CD4-positive, alpha-beta T cell (primary cell): ENCODE measurements at regions not wholly inside any gene's neighbourhood (a gene's known extent, or its start where the extent isn't known, plus 50 kb on each side); places are given as distances from the start of the nearest gene placed in this dataset.

Experiments
- ATAC-seq: fragments of 200-7000 bp; cut with Tn5 transposase; one replicate; pipeline ENCODE4 v1.10.0; 2022; ENCODE audit warnings: mild to moderate bottlenecking; ENCODE audit not compliant: poor library complexity
- CTCF ChIA-PET: fragments of 350-600 bp; sonication (Branson Sonifier 250); formaldehyde crosslinking; loops from one replicate; lab custom pipeline; 2021; ENCODE audit warnings: antibody characterized with exemption, inconsistent platforms; lab: Charles Lee
- POLR2A ChIA-PET: fragments of 350-600 bp; sonication (Branson Sonifier 250); formaldehyde crosslinking; loops from one replicate; lab custom pipeline; 2021; ENCODE audit warnings: antibody characterized with exemption, inconsistent platforms; lab: Charles Lee
- DNase-seq, 14 experiments: peaks; one replicate each; pipeline ENCODE4 v3.0.0-alpha.2; 2013 to 2020; ENCODE audit warnings: mixed read lengths in 2 of 14
- H3K27ac ChIP-seq, 2 donors: one replicate each; pipeline versions ENCODE4 v1.5.1 to v1.7.0; 2013; ENCODE audit warnings: low read length in 2 of 2, low read depth in 1 of 2, mild to moderate bottlenecking in 1 of 2
- H3K27me3 ChIP-seq, 2 experiments: 1 replicate in 1 of 2; 2 replicates in 1 of 2; pipeline versions ENCODE4 v1.6.1 to v1.7.0; 2013; ENCODE audit warnings: low read length in 2 of 2, control low read depth in 1 of 2, mild to moderate bottlenecking in 1 of 2, moderate library complexity in 1 of 2; ENCODE audit not compliant: insufficient read depth in 2 of 2, control insufficient read depth in 1 of 2
- H3K36me3 ChIP-seq: one replicate; pipeline ENCODE4 v1.6.1; 2013; ENCODE audit warnings: low read length, control low read depth; ENCODE audit not compliant: insufficient read depth
- H3K4me1 ChIP-seq: one replicate; pipeline ENCODE4 v1.6.1; 2013; ENCODE audit warnings: low read length, control low read depth; ENCODE audit not compliant: insufficient read depth
- H3K4me3 ChIP-seq: one replicate; pipeline ENCODE4 v1.5.1; 2013; ENCODE audit warnings: mild to moderate bottlenecking, low read length, moderate library complexity
- H3K9me3 ChIP-seq, 2 experiments: 1 replicate in 1 of 2; 2 replicates in 1 of 2; pipeline versions ENCODE4 v1.6.1 to v1.7.0; 2013; ENCODE audit warnings: low read length in 2 of 2, mild to moderate bottlenecking in 2 of 2, control low read depth in 1 of 2, moderate library complexity in 1 of 2; ENCODE audit not compliant: control insufficient read depth in 1 of 2, insufficient read depth in 1 of 2
- H3K27ac Mint-ChIP-seq: one replicate; pipeline ENCODE4 v1.8.0; 2020; ENCODE audit warnings: mixed read lengths
- H3K27me3 Mint-ChIP-seq: one replicate; pipeline ENCODE4 v1.8.0; 2021; ENCODE audit warnings: mixed read lengths
- H3K36me3 Mint-ChIP-seq: one replicate; pipeline ENCODE4 v1.8.0; 2021; ENCODE audit warnings: low read depth, mixed read lengths
- H3K4me1 Mint-ChIP-seq: one replicate; pipeline ENCODE4 v1.8.0; 2021; ENCODE audit warnings: low read depth, mixed read lengths
- H3K4me3 Mint-ChIP-seq: one replicate; pipeline ENCODE4 v1.8.0; 2020; ENCODE audit warnings: mild to moderate bottlenecking, mixed read lengths
- H3K9me3 Mint-ChIP-seq: one replicate; pipeline ENCODE4 v1.8.0; 2020; ENCODE audit warnings: mixed read lengths
- intact Hi-C, 2 experiments: fragments of 100-400 bp; cut with DNase I in 1 of 2; cut with micrococcal nuclease in 1 of 2; formaldehyde crosslinking; loops; one replicate each; pipeline versions ENCODE4 v1.15.1 to v1.9.0; 2023 to 2025; cut with DNase I, micrococcal nuclease
- TF ChIP-seq, protein P1 (sequence below): fragments of 200-600 bp; IDR thresholded peaks from one replicate; pipeline ENCODE4 v1.8.0; 2022; ENCODE audit warnings: antibody characterized with exemption, mild to moderate bottlenecking

DNA sequence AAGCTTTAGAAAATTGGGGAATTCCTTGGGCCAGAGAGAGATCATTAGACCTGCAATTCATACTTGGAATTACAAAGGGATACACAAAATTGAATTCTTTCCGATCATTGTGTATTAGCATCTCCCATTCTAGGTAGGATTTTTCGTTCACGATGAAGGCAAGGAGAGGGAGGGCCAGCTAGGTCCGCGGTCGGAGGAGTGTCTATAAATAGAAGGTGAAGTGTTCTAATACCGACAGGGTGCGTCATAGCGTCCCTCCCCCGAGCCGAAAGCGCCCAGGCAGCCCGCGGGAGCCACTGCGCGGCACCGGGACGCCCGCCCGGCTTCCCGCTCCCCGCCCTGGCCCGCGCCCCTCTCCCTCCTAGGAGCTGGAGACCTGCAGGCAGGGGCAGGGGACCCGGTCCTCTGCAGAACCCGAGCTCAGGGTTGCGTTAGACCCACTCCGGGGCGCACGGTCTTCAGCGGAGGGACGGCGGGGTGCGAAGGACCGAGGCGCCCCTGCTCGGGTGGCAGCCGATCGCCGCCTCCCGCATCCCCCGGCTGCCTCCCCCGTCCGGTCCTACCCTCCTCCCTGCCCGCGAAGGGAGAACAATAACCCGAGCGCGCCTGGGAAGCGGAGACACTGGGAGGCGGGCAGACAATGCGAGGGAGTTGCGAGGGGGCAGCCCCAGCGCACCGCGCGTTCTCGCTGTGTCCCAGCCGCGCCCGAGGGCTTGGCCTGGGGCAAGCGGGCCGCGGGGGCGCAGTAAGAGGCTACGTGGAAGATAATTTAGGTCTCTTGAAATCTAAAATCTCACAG is 114.2 kb upstream of the SERTAD2 start:
- no peaks in the 10 kb centered on the region for H3K9me3 ChIP-seq
- POLR2A ChIA-PET: interaction anchor here (0.5 to 2.8 kb wide), 19 partner anchors 10 to 362 kb away, joined by 3 to 86 read pairs (median 5); partner anchors contain the start of genes AFTPH, RAB1A and SERTAD2
- H3K27me3 ChIP-seq: no peaks in the 10 kb centered on the region

GRCh38 chr2:64768491-64769005 is 114.8 kb upstream of the SERTAD2 start:
- H3K4me1 ChIP-seq: peaks cover 6% of the 10 kb centered on the region
- ATAC-seq: no peak
- H3K9me3 ChIP-seq: no peaks in the 10 kb centered on the region
- no peaks in the 10 kb centered on the region for H3K27me3 ChIP-seq
- TF ChIP-seq, protein P1, sequence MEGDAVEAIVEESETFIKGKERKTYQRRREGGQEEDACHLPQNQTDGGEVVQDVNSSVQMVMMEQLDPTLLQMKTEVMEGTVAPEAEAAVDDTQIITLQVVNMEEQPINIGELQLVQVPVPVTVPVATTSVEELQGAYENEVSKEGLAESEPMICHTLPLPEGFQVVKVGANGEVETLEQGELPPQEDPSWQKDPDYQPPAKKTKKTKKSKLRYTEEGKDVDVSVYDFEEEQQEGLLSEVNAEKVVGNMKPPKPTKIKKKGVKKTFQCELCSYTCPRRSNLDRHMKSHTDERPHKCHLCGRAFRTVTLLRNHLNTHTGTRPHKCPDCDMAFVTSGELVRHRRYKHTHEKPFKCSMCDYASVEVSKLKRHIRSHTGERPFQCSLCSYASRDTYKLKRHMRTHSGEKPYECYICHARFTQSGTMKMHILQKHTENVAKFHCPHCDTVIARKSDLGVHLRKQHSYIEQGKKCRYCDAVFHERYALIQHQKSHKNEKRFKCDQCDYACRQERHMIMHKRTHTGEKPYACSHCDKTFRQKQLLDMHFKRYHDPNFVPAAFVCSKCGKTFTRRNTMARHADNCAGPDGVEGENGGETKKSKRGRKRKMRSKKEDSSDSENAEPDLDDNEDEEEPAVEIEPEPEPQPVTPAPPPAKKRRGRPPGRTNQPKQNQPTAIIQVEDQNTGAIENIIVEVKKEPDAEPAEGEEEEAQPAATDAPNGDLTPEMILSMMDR: no peak
- peak overlapping the region; percentile 63 for H3K4me3 ChIP-seq
- ChIA-PET POLR2A (interaction anchor here (1.1 to 2.8 kb wide), 14 partner anchors 13 to 245 kb away, joined by 3 to 86 read pairs (median 6); partner anchors contain the start of genes AFTPH and SERTAD2), CTCF (interaction anchor here (1.5 to 2.3 kb wide), 3 partner anchors 17 to 122 kb away, joined by 9 to 16 read pairs (median 10); partner anchors contain the start of gene SERTAD2)
- Mint-ChIP-seq H3K4me1 (peaks cover 22% of the 10 kb centered on the region), H3K27ac (peak overlapping the region; percentile 81), H3K9me3 (no peaks in the 10 kb centered on the region), H3K4me3 (peak overlapping the region; percentile 85), H3K27me3 (no peaks in the 10 kb centered on the region), H3K36me3 (peaks cover 5% of the 10 kb centered on the region)
- no peaks in the 10 kb centered on the region for H3K36me3 ChIP-seq
- DNase-seq: no peak
- peak overlapping the region in 1 of 2 donors; percentile 85 for H3K27ac ChIP-seq
- intact Hi-C loops: loop anchor here (1.0 to 5.0 kb wide), 5 partner anchors 36 to 926 kb away; partner anchors contain the start of gene UGP2 (in 1 of the 2)

More for the DNA sequence above, 114.2 kb upstream of the SERTAD2 start:
- peak overlapping the region; percentile 63 for H3K4me3 ChIP-seq
- peak overlapping the region; percentile 81 for H3K27ac Mint-ChIP-seq
- H3K4me3 Mint-ChIP-seq: peak overlapping the region; percentile 93
- CTCF ChIA-PET: interaction anchor here (1.5 to 2.3 kb wide), 3 partner anchors 16 to 122 kb away, joined by 9 to 16 read pairs (median 10); partner anchors contain the start of gene SERTAD2
- ATAC-seq: peak; percentile 74
- no peaks in the 10 kb centered on the region for H3K36me3 ChIP-seq
- H3K9me3 Mint-ChIP-seq: no peaks in the 10 kb centered on the region
- peak; percentile 36 to 93 (median 62) for DNase-seq
- intact Hi-C loops: loop anchor here (1.0 to 5.0 kb wide), 7 partner anchors 15 to 926 kb away; partner anchors contain the start of gene UGP2 (in 1 of the 2)
- peak overlapping the region; percentile 82 to 85 for H3K27ac ChIP-seq
- peaks cover 22% of the 10 kb centered on the region for H3K4me1 Mint-ChIP-seq
- peaks cover 5% of the 10 kb centered on the region for H3K36me3 Mint-ChIP-seq
- no peaks in the 10 kb centered on the region for H3K27me3 Mint-ChIP-seq
- TF ChIP-seq, protein P1: peak; percentile 37
- H3K4me1 ChIP-seq: peaks cover 6% of the 10 kb centered on the region

GRCh38 chr2:64769392-64770044 is 115.8 kb upstream of the SERTAD2 start:
- H3K27ac ChIP-seq: no peak overlapping the region
- H3K27me3 Mint-ChIP-seq: no peaks in the 10 kb centered on the region
- H3K4me3 Mint-ChIP-seq: peak overlapping the region; percentile 85
- H3K36me3 Mint-ChIP-seq: peaks cover 5% of the 10 kb centered on the region
- no peak for DNase-seq
- H3K36me3 ChIP-seq: no peaks in the 10 kb centered on the region
- ChIA-PET POLR2A (interaction anchor here (1.1 to 2.8 kb wide), 5 partner anchors 18 to 116 kb away, joined by 3 to 86 read pairs (median 9); partner anchors contain the start of gene SERTAD2), CTCF (no interaction called here)
- H3K4me1 ChIP-seq: peaks cover 6% of the 10 kb centered on the region
- intact Hi-C loops: loop anchor here (1.0 to 5.0 kb wide), 5 partner anchors 37 to 927 kb away; partner anchors contain the start of gene UGP2 (in 1 of the 2)
- no peak overlapping the region for H3K4me3 ChIP-seq
- TF ChIP-seq, protein P1: no peak
- H3K4me1 Mint-ChIP-seq: peaks cover 22% of the 10 kb centered on the region
- H3K9me3 Mint-ChIP-seq: no peaks in the 10 kb centered on the region
- H3K9me3 ChIP-seq: no peaks in the 10 kb centered on the region
- ATAC-seq: no peak
- H3K27me3 ChIP-seq: no peaks in the 10 kb centered on the region
- peak overlapping the region; percentile 27 for H3K27ac Mint-ChIP-seq
